Fibroblast of peridontal ligament (primary cell): ENCODE measurements at regions not wholly inside any gene's neighbourhood (a gene's known extent, or its start where the extent isn't known, plus 50 kb on each side); places are given as distances from the start of the nearest gene placed in this dataset.

Experiments used
- DNase-seq: peaks from one replicate; pipeline ENCODE4 v3.0.0-alpha.2; 2010; ENCODE audit errors: extremely low read depth

GRCh38 chr22:47561115-47561675 is 798.7 kb downstream of the TBC1D22A start:
- DNase-seq, result no peak

- DNase-seq, result no peak
Measured at GRCh38 chr22:47558828-47559700, 796.6 kb downstream of the TBC1D22A start.

- DNase-seq, result no peak
Measured at GRCh38 chr22:47556473-47556872, 794.0 kb downstream of the TBC1D22A start.

DNA sequence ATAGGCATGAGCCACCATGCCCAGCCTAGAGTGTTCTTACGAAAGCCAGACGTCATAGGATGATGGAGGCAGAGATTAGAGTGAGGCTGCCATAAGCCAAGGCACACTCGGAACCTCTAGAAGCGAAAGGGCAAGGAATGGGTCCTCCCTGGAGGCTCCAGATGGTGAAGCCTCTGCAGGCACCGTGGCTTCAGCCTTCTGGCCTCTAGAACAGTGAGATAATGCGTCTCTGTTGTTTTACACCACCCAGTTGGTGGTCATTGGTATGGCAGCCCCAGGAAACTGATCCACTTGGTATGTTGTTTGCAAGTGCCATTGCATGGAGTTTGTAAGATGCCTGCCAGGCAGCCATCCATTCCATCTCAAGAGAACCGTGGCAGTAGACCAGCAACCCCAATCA is 791.0 kb downstream of the TBC1D22A start:
- no peak for DNase-seq

GRCh38 chr22:47552541-47553205 is 790.2 kb downstream of the TBC1D22A start:
- DNase-seq, result no peak

- DNase-seq, result no peak
Measured at GRCh38 chr22:47552024-47552423, 789.6 kb downstream of the TBC1D22A start.

- no peak for DNase-seq
Measured at GRCh38 chr22:47551431-47551775, 789.0 kb downstream of the TBC1D22A start.

- no peak for DNase-seq
Measured at GRCh38 chr22:47550524-47551430, 788.3 kb downstream of the TBC1D22A start.

GRCh38 chr22:47549741-47550340 is 787.4 kb downstream of the TBC1D22A start:
- no peak for DNase-seq

DNA sequence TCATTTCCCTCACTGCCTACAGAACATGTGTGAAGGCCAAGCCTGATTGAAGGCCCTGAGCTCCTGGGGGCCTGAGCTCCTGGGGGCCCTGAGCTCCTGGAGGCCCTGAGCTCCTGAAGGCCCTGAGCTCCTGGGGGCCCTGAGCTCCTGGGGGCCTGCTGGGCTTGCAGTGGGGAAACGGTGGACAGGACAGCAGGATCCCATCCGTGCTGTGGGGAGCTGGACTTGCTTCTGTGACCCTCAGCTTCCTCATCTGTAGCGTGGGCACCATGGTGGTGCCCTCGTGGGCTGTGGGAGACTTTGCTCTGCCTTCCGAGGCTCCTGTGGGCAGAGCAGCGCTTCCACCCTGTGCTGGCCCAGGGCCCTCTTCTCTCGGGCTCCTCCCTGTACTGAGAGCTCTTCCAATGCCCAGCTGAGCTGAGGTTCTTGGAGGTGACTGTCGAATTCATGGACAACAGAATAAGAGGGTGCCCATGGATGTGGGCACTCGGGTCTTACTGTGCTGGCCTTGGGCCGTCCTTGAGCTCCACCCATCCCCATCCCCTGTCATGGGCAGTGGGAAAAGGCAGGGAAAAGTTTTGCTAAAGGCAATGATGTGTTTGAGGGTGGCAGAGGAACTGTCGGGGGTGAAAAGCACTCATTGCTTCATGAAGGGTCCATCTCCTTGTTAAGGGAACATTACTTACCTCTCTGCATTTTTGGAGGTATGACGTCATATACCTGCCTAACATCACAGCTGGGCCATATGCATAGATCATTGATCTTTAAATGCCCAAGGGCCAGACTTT is 786.7 kb downstream of the TBC1D22A start:
- no peak for DNase-seq

GRCh38 chr22:47547881-47548650 is 785.6 kb downstream of the TBC1D22A start:
- no peak for DNase-seq

DNA sequence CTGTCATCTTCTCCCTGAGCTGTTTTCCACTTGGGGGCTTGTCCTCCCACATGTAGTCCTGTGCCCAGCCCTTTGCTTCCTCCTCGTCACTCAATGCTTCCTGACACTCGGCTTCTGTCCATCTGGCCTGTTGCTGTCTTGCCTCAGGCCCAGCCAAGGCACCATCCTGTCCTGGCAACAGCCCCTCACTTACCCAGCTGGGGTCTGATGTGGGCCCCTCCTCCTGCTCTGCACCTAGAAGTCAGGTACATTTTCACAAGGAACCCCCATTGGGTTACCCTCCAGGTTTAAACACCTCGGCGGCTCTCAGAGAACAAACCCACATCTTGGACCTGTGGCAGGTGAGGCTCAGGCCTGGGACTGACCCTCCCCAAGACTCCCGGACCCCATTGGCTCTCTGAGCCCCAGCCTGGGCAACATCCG is 784.8 kb downstream of the TBC1D22A start:
- DNase-seq, result no peak

DNA sequence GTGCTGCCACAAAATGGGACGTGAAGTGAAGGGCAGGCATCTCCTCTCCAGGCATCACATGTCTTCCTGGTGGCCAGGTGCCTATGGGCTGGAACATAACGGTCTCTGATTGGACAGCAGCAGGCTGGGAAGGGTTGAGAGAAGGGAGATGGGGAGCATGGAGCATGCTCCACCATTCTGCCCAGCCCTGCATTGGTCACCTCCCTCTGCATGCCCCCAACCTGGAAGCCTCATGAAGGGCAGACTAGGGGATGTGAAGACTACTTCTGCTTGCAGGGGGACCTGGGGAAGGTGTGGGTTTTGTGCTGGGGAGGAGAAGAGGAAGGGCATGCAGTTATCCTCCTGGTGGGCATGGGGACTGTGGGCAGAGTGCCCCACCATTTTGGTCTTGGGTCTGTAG is 782.2 kb downstream of the TBC1D22A start:
- no peak for DNase-seq

- no peak for DNase-seq
Measured at GRCh38 chr22:47543447-47543846, 781.0 kb downstream of the TBC1D22A start.

DNA sequence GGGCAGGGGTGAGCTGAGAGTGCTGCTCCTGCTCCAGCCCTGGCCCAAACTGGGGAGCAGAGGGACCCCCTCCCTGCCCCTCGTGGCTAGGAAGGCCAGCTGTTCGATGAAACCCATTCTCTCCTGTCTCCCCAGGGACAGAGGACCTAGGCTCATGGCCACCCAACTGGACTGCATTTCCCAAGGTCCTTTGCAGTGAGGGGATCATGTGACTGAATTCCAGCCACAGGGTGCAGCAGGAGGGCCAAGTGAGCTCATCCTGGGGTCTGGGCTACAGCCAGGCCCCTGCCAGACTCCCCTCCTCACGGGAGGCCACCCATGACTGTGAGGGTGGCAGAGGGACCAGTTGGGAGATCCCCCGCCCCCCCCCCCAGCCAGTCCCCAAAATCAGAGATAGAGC is 777.6 kb downstream of the TBC1D22A start:
- no peak for DNase-seq

GRCh38 chr22:47539374-47539773 is 776.9 kb downstream of the TBC1D22A start:
- DNase-seq, result no peak

- DNase-seq, result no peak
Measured at GRCh38 chr22:47535681-47536080, 773.2 kb downstream of the TBC1D22A start.

GRCh38 chr22:47534804-47535410 is 772.5 kb downstream of the TBC1D22A start:
- no peak for DNase-seq
